ENCODE measurements at regions not wholly inside any gene's neighbourhood (a gene's known extent, or its start where the extent isn't known, plus 50 kb on each side); places are given as distances from the start of the nearest gene placed in this dataset.

DNA sequence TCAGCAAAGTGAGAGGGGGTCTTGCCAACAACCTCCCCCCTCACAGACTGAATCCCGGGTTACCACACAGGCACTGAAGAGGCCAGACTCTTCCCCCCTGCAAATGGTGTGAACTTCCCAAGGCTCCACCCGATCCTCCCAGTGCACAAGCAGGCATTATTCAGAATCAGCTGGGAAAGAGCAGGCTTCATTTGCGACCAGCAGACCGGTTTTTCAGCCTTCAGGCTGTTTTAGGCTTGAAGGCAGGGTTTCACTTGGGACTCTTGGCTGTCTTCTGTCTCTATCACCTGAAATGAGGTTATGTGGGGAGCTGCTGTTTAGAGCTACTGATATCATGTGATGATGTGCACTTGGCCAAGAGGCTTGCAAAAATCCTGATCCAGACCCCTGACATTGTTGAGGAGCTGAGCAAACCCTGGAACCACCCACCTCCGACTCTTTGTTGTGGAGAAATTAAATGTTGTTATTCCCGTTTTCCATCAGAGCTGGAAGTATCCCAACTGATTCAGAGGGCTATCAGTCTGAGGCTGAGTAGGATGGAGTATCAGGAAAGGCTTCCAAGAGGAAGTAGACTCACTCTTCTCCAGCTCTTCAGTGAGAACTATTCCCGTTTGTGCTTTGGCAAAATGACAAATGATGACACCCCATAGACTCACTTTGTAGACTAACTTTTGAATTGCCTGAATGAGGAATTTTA lies 63.3 kb upstream of the ZFR start:
- TF ChIP-seq CTCF (IDR thresholded peaks at IDR 0.05 in 4 of 5, conservative IDR thresholded peaks at IDR 0.05 in 1 of 5) (no peak), POLR2A (IDR thresholded peaks at IDR 0.05) (no peak)
